Gastroesophageal sphincter (tissue), 3 donors: ENCODE measurements at regions not wholly inside any gene's neighbourhood (a gene's known extent, or its start where the extent isn't known, plus 50 kb on each side); places are given as distances from the start of the nearest gene placed in this dataset.

Experiments used
- POLR2A ChIP-seq, 2 donors: fragments of 450-650 bp; IDR thresholded peaks; one replicate each; pipeline ENCODE4 v1.6.1; 2017; ENCODE audit warnings: antibody characterized with exemption in 2 of 2, mild to moderate bottlenecking in 2 of 2, moderate library complexity in 1 of 2
- POLR2AphosphoS5 ChIP-seq: sonication (generic); formaldehyde crosslinking; IDR thresholded peaks from one replicate; pipeline ENCODE4 v1.6.1; 2017; ENCODE audit warnings: antibody characterized with exemption
- TF ChIP-seq, protein P1 (sequence below), 4 experiments: fragments of 200-600 bp in 2 of 4; fragments of 450-650 bp in 2 of 4; sonication (generic) in 1 of 4; IDR thresholded peaks; one replicate each; pipeline ENCODE4 v1.5.1; 2017 to 2019; ENCODE audit warnings: antibody characterized with exemption in 4 of 4, mild to moderate bottlenecking in 2 of 4, moderate library complexity in 2 of 4

DNA sequence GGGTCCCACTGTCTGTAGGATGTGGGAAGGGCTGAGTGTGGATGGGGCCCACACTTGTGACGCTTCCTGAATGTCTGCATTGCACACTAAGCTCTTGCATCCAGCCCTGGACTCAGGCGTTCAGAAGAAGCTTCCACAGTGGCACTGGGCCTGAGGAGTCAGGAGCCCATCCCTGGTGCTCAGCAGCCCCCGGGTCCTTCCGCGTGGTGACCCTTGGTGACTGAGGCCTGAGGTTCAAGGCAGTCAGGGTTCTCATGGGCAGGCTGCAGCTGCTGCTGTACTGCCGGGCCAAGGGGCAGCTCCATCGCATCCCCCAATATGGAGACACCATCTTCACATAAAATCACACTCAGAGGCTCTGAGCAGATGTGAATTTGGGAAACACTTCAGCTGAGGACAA is 65.8 kb upstream of the TUBA3E start:
- TF ChIP-seq, protein P1, sequence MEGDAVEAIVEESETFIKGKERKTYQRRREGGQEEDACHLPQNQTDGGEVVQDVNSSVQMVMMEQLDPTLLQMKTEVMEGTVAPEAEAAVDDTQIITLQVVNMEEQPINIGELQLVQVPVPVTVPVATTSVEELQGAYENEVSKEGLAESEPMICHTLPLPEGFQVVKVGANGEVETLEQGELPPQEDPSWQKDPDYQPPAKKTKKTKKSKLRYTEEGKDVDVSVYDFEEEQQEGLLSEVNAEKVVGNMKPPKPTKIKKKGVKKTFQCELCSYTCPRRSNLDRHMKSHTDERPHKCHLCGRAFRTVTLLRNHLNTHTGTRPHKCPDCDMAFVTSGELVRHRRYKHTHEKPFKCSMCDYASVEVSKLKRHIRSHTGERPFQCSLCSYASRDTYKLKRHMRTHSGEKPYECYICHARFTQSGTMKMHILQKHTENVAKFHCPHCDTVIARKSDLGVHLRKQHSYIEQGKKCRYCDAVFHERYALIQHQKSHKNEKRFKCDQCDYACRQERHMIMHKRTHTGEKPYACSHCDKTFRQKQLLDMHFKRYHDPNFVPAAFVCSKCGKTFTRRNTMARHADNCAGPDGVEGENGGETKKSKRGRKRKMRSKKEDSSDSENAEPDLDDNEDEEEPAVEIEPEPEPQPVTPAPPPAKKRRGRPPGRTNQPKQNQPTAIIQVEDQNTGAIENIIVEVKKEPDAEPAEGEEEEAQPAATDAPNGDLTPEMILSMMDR (IDR thresholded peaks at IDR 0.05) = no peak
- no peak for TF ChIP-seq POLR2AphosphoS5
- TF ChIP-seq POLR2A (IDR thresholded peaks at IDR 0.05) = no peak
